KG1 (cell line): ENCODE measurements at regions not wholly inside any gene's neighbourhood (a gene's known extent, or its start where the extent isn't known, plus 50 kb on each side); places are given as distances from the start of the nearest gene placed in this dataset.

Source experiments
- DNase-seq: peaks from one replicate; lab custom pipeline; 2025; lab: John Stamatoyannopoulos, UW

DNA sequence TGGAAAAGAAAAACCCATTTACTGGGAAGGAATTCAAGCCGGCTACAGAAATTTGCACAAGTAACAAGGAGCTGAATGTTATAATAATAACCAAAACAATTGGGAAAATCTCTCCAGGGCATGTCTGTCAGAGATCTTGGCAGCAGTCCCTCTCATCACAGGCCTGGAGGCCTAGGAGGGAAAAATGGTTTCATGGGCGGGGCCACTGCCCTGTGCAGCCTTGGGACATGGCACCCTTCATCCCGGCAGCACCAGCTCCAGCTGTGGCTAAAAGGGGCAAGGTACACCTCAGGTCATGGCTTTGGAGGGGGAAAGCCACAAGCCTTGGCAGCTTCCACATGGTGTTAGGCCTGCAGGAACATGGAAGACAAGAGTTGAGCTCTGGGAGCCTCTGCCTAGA, 513.1 kb upstream of the CNKSR2 start:
- DNase-seq = no peak

DNA sequence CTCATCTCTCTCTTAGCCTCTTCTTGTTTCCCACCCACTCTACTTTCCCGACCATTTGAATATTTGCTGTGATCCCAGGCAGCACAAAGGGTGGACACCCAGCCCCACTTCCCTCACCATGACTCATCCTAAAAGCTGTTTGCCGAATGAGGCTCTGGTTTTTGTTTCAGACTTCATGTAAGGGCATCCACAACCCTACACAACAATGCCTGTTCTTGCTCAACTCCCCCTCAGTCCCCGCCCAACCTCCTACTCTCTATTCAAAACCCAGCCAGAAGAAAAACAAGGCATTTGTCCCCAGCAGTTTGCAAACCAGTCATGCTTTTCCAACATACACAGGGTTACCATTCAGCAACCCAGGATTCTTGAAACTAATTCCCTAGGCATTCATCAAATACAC, 516.5 kb upstream of the CNKSR2 start:
- no peak for DNase-seq

DNA sequence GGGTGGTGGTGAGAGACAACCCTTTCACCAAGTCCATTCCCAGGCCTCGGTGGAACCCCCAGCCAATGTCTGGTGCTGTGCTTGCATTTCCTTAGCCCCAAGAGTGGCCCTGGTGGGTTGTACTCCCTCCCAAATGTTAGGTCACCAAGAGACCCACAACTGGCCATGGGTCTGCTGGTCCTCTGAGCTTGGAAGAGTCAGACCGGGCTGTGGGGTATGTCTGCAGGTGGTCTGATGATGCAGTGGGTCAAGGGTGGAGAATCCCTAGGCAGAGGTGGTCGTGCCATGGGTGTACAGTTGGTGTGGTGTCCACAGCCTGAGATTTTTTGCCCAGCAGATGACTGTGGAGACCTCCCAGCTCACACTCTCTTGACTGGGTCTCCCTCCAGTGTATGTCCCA, 535.7 kb upstream of the CNKSR2 start:
- DNase-seq = no peak

DNA sequence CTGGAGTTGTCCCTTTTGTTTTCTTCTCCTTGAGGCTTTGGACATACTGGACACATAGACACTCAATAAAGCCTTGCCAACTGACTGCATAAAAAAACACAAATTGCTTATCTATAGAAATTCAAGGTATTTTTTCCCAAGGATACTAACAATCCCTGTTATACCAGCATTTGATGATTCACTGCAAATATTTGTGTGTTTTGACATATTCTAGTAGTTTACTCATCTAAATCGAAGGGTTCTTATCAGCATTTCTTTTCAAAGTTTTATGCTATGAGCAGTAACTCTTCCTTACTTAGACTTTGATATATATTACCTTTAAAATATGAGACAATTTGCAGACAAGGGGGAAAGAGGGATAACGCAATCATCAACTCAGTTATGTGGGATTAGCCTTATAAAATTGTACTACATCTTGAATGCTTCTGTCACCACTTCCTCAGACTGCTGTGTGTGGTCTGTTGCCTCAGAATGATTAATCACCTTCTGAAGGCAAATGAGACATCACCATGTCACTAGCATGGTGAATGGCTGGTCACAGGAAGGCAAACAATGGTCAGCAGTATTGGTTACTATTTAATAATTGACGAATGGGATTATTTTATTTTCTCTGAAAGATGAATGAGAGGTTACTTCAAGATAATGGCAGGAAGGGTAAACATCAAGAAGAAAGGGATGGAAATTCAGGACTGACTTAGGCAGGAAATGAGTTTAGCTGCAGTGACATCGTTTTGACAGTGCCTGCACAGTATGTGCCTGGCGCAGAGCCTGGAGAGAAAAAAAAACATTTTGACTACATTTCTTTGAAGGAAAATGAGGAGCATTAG, 544.3 kb upstream of the CNKSR2 start:
- no peak for DNase-seq

DNA sequence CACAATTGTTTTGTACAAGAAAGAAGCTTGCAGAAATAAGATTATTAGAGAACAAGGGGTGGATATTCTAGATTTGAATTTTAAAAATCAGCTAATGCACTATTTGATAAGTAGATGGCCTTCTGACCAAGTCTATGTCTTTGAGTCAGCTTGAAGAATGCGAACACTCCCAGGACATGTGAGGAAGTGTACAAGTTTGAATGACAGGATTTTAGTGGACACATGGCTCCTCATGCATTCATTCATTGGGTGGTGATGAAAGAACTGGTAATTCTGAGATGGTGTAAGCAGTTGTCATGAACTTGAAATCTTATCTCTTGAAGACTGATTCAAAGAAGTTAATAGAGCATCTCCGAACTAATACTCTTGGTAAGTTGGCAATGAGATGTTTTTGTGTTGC, 548.2 kb upstream of the CNKSR2 start:
- no peak for DNase-seq

DNA sequence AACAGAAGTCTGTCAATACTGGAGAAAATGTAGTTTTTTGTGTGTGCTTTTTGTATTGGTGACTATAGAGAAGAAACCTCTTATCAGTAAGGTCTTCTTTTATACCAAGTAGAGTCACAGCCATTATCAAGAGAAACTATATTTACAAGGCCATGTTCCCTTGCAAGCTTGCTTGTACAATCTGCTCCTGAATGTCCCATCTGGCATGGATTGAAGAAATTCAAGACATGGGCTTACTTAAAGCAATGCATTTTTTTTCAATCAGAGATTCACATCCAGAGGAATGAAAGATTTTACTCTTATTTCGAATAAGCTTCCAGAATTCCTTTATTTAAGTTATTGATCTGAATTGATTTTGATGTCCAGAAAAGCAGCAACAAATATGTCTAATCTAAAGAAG, 537.3 kb upstream of the RPS6KA3 start:
- DNase-seq = no peak

DNA sequence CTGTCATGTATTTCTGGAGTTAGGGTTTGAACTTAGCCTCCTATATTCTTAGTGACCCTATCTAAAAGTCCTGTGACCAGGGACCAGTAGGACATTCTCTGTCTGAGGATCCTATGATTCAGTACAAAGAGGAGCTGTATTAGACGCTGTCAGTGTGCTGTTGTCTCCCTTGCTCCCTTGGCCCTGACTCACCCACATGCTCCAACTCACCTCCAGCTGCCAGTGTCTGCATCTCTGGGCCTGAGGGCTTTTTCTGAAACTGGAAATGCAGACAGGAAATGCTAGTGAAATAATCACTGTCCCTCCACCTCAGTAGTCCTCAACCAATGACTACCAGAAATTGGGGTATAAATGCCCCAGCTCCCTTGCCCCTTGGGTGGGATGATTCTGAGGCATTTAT, 535.3 kb upstream of the RPS6KA3 start:
- no peak for DNase-seq

DNA sequence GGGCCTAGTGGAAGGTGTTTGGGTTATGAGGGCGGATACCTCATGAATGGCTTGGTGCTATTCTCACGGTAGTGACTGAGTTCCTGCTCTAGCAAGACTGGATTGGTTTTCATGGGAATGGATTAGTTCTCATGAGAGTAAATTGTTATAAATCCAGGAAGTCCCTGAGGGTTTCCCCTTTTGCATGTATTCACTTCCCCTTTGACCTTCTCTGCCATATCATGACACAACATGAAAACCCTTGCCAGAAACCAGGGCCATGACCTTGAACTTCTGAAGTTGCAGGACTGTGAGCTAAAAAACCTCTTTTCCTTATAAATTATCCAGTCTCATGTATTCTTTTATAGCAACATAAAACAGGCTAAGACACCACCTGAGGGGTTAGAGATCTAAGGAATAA, 529.7 kb upstream of the RPS6KA3 start:
- no peak for DNase-seq

DNA sequence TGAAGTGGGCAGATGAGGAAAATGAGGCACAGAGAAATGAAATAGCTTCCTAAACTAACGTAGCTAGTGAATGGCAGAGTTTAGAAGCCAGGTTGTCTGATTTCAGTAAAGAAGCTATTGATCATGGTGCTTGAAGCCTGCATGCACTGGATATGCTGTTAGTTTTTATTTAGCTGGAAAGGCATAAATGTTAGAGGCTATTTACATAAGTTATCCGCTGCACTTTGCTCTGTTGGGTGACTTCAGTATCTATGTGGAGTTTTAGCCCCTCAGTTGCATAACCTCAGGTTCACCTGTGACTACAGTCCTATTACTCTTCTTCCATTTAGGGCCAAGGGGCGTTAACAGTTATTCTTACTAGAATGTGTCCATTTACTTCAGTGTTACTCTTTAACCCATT, 522.4 kb upstream of the RPS6KA3 start:
- DNase-seq = no peak

DNA sequence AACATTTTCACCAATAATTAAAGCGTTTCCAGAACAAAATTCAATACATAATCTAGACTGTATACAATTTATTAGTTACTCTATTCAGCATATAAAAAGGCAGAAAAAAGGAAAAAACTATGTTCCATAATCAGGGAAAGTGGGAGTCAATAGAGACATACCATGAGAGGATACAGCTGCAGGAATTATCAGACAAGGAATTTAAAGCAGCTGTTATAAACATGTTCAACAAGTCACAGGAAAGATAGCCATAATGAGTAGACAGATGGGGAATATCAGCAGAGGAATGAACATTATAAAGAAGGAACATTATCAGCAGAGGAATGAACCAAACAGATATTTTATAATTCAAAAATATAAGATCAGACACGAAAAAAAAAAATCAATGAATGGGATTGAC, 500.6 kb upstream of the RPS6KA3 start:
- no peak for DNase-seq

DNA sequence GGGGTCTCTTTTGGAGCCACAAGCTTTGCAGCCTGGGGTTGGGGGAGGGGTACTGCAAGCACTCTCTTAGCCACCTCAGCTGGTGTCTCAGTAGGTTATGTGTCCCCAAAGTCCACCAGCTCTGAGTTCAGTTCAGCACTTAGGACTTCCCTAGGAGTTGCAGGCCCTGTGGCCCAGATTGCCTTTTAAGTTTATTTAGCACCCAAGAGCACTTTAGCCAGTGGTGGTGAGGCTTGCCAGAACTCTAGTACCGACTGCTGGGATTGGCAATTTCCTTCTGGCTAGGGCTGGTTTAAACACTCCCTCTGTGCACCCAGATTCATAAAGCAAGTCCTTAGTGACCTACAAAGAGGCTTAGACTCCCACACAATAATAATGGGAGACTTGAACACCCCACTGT, 489.9 kb upstream of the RPS6KA3 start:
- no peak for DNase-seq

DNA sequence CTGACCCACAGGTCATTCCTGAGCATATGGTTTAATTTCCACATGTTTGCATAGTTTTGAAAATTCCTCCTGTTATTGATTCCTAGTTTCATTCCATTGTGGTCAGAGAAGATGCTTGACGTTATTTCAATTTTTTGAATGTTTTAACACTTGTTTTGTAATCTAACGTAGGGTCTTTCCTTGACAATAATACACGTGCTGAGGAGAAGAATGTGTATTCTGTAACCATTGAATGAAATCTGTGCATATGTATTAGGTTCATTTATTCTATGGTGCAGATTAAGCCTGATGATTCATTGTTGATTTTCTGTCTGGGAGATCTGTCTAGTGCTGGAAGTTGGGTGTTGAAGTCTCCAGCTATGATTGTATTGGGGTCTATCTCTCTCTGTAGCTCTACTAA, 486.4 kb upstream of the RPS6KA3 start:
- DNase-seq = no peak

DNA sequence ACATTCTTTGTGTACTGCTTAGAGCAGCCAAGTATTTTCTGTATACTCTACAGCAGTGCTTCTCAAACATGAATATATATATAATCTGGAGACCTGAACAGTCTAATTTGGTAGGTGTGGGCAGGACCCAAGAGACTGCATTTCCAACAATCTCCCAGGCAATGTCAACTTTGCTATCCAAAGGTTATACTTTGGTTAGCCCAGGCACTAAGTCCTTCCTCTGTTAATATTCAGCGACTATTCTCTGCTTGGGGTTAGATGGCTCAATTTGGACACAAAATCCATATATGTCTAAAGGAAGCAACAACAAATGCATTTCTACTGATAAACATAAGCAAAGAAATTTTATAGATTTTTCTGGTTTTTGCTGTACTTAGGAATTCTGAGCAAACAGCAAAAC, 480.0 kb upstream of the RPS6KA3 start:
- no peak for DNase-seq

DNA sequence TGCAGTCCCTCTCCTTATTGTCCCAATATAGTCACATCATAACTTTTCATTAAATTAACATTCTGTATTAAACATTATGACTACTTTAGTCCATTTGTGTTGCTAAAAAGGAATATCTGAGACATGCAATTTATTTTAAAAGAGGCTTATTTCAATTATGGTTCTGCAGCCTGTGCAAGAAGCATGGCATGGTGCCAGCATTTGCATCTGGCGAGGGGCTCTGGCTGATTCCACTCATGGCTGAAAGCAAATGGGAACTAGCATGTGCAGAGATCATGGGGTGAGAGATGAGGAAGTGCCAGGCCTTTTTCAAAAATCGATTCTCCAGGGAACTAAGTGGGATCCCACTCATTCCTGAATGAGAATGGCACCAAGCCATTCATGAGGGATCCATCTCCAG, 476.3 kb upstream of the RPS6KA3 start:
- DNase-seq = no peak

DNA sequence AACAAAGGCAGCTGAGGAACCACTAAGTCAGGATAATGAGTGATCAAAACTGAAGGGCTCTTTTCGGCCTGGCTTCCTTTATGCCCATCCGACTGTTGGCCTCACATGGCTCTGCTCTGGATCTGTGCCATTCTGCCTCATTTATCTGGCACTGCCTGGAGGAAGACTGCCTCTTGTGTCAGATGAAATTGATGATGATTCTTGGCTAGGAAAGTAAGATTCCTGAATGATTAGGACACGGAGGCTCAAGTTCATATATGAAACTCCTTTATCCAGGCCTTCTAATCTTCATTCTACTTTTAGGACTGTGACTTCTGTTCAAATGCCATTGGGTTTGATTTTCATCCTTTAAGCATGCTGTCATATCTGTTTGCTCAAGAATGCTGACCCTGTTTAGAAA, 475.4 kb upstream of the RPS6KA3 start:
- no peak for DNase-seq

DNA sequence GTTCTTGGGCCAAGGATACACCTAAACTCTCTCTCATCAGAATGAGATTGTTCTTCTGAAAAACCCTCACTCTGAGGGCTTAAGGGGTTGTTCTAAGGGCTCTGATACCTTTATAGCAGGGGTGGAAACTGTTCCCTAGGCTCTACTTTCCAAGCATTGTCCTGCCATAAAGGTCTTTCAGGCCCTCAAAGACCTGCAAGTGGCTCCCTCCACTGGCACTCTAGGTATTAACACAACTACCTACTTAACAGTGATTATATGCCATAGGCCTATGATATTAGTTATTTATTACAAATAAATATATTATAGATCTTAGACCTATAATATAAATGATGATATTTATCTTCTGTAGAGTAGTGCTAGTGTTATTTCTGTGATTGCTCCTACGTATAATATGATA, 473.7 kb upstream of the RPS6KA3 start:
- DNase-seq = no peak

DNA sequence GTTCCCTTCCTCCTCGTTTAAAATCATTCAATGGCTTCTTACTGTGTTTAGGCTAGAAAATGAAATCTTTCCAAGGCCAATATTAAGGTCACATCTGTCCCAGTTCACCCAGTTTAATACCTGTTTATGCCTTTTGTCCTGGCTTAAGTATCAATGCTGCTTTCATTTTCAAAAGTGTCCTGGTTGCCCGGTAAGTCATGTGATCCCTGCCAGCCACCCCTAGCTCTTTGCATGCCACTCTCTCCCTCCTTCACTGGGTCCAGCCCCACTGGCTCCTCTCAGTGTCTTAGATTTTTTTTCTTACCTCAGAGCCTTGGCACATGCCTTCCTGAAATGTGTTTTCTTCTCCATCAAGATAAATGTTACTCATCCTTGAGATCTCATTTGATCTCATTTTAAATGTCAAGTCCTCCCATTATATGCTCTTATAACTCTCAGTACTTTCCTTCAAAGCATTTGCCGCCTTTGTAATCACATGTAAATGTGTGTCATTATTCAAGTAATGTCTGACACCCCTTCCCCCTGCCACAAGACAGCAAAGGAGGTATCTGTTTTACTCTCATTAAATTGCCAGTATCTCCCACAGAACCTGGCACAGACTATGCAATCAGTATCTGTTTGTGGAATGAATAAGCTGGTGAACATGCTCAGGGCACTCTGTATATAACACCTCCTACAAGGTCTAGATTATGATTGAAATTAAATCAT, 472.5 kb upstream of the RPS6KA3 start:
- DNase-seq = no peak

DNA sequence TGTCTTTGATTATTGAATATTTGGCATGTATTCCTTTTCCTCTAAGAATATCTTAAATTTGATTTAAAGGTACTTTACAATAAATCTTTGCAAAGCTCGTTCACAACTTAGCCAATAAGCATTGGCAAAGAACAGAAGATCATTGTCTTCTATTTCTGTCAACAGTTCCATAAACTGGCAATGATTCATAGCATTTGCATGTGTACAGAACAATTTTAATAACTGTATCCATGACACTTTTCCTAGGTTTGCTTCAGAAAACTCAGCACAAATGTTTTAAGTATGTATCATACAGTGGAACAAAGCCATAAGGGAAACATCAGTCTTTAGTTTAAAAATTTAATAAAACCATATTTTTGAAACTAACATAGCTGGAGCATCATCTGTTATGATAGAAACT, 462.7 kb upstream of the RPS6KA3 start:
- DNase-seq = no peak

DNA sequence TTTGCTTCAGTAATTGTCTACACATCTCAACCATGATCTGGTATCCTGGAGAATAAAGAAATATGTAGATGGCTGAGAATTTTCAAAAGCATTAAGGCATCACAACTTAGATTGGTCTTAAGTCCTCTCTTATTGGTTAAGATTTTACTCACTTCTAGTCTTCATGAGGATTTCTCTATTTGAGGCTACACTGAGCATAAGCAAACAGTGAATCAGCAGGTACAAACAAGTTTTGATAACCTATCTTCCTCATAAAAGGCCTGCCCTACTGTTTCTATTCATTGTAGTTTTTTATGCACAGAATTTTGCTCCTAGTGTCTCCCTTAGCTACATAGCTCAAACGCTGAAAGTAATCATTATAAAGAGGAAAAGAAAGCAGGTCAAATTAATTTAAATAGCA, 460.7 kb upstream of the RPS6KA3 start:
- DNase-seq = no peak

DNA sequence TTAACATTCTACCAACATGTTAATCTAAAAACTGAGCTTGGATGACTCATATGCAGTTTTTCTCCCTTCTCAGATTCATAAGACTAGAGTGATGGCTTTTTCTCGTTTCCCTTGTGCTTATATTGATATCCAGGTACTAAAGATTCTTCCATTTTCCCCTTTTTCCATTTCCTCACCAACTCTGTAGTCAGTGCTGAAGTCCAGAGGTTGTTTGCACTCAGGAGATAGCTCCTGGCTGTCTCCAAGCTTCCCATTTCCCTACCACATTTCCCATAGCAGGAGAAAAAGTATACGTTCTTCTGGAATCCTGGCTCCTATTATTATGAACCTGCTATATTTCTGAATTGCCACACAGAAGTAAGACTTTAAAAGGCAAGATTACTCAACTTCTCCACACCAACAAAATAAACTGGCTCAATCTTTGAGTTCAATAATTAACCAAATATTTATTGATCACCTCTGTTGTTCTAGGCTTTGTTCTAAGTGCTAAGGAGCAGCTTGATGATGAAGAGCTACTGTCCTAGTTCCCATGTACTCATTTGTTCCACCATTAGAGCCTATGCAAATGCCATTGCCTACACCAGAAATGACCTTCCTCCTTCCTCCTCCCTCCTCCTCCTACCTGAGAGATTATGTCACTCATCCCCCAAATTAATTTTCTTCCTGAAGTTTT, 454.4 kb upstream of the RPS6KA3 start:
- DNase-seq = no peak

DNA sequence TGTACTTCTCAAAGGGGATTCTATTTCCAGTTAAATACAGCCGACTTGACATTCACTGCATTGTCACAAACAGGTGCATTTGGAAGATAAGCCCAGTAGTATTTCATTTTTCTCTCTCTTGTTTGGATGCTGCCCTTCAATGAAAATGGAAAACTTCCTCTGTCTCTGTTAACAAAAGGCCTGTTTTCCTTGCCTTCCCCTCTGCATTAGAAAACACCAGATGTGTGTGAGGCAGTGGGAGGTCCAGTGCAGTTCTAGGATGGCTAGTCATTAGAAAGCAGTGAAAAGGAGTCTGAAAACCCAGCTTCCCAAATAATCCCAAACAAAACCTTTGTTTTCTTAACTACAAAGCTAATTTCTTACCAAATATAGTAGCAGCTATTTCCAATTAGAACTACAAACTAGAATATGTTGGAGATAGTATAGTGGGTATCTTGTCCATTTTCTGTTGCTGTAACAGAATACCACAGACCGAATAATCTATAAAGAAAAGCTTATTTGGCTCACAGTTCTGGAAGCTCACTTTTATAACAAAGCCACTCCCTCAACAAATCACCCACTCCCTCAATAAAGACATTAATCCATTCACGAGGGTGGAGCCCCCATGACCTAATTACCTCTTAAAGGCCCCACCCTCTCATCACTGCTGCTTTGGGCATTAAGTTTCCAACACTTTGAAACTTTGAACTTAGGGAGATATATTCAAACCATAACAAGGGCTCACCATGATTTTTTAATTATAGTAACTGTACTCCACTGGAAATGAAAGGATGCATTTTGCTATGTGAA, 452.1 kb upstream of the RPS6KA3 start:
- DNase-seq = no peak

DNA sequence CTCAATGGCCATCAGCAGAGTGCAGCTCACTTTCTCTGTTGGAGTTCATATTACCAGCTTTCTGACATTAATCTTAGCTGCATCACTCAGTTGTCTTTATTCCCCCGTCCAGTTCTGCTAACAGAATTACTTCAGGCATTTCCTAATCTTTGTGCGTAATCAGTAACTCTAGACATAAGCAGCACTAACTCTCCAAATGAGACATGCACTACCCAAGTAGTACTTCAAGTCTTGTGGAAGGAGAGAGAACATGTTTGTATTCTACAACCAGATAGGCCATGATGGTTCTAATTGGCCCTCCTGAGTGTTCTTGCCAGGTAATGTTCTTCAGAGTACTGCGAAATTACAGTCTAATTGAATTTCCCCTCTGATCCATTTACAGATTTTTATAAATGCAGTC, 448.5 kb upstream of the RPS6KA3 start:
- no peak for DNase-seq
